HUES6 (cell line): ENCODE measurements at regions not wholly inside any gene's neighbourhood (a gene's known extent, or its start where the extent isn't known, plus 50 kb on each side); places are given as distances from the start of the nearest gene placed in this dataset.
"Not testable (repeated sequence)": the region's sequence is repeated elsewhere in the genome, so short reads cannot be mapped to it uniquely, and the experiment has no call there.

ENCODE experiments used
- H3K27ac ChIP-seq: 2 replicates; pipeline ENCODE4 v1.7.0; 2013; ENCODE audit warnings: low read depth, mild to moderate bottlenecking, low read length, inconsistent platforms
- H3K27me3 ChIP-seq: 2 replicates; pipeline ENCODE4 v1.6.1; 2013; ENCODE audit warnings: low read length; ENCODE audit not compliant: control insufficient read depth, insufficient read depth
- H3K36me3 ChIP-seq: 2 replicates; pipeline ENCODE4 v1.6.1; 2013; ENCODE audit warnings: low read length; ENCODE audit not compliant: control insufficient read depth, insufficient read depth
- H3K4me1 ChIP-seq: 2 replicates; pipeline ENCODE4 v1.6.1; 2013; ENCODE audit warnings: low read length; ENCODE audit not compliant: control insufficient read depth, insufficient read depth
- H3K4me3 ChIP-seq: 2 replicates; pipeline ENCODE4 v1.5.1; 2013; ENCODE audit warnings: low read depth, low read length
- H3K9ac ChIP-seq: one replicate; pipeline ENCODE4 v1.6.1; 2013; ENCODE audit warnings: mild to moderate bottlenecking, low read length
- H3K9me3 ChIP-seq: 2 replicates; pipeline ENCODE4 v1.6.1; 2013; ENCODE audit warnings: low read depth, low read length; ENCODE audit not compliant: control insufficient read depth, insufficient read depth

- H3K9me3 ChIP-seq, H3K9ac ChIP-seq, H3K27me3 ChIP-seq, H3K4me1 ChIP-seq, H3K4me3 ChIP-seq, H3K36me3 ChIP-seq, H3K27ac ChIP-seq: not testable (repeated sequence)
Observed at GRCh38 chr13:76659074-76659473, 227.1 kb downstream of the KCTD12 start.

- no peak overlapping the region for H3K4me3 ChIP-seq
- no peaks in the 10 kb centered on the region for H3K36me3 ChIP-seq
- no peak overlapping the region for H3K9ac ChIP-seq
- H3K4me1 ChIP-seq: no peaks in the 10 kb centered on the region
- no peak overlapping the region for H3K27ac ChIP-seq
- no peaks in the 10 kb centered on the region for H3K27me3 ChIP-seq
- no peaks in the 10 kb centered on the region for H3K9me3 ChIP-seq
Observed at GRCh38 chr13:76656500-76656899, 229.7 kb downstream of the KCTD12 start.

- Histone ChIP-seq H3K9ac (no peak overlapping the region), H3K4me1 (no peaks in the 10 kb centered on the region), H3K27me3 (no peaks in the 10 kb centered on the region), H3K27ac (no peak overlapping the region), H3K36me3 (no peaks in the 10 kb centered on the region), H3K9me3 (no peaks in the 10 kb centered on the region), H3K4me3 (no peak overlapping the region)
Observed at GRCh38 chr13:76656056-76656455, 230.1 kb downstream of the KCTD12 start.

- Histone ChIP-seq H3K9me3 (no peaks in the 10 kb centered on the region), H3K27ac (no peak overlapping the region), H3K4me1 (no peaks in the 10 kb centered on the region), H3K4me3 (no peak overlapping the region), H3K36me3 (no peaks in the 10 kb centered on the region), H3K27me3 (no peaks in the 10 kb centered on the region), H3K9ac (no peak overlapping the region)
Observed at GRCh38 chr13:76654263-76654662, 231.9 kb downstream of the KCTD12 start.

- Histone ChIP-seq H3K27me3 (no peaks in the 10 kb centered on the region), H3K36me3 (no peaks in the 10 kb centered on the region), H3K9me3 (no peaks in the 10 kb centered on the region), H3K4me3 (no peak overlapping the region), H3K9ac (no peak overlapping the region), H3K27ac (no peak overlapping the region), H3K4me1 (no peaks in the 10 kb centered on the region)
Observed at GRCh38 chr13:76651286-76651685, 234.9 kb downstream of the KCTD12 start.

- Histone ChIP-seq H3K27me3 (no peaks in the 10 kb centered on the region), H3K9ac (no peak overlapping the region), H3K36me3 (no peaks in the 10 kb centered on the region), H3K27ac (no peak overlapping the region), H3K9me3 (no peaks in the 10 kb centered on the region), H3K4me1 (no peaks in the 10 kb centered on the region), H3K4me3 (no peak overlapping the region)
Observed at GRCh38 chr13:76647550-76647949, 238.7 kb downstream of the KCTD12 start.

- Histone ChIP-seq H3K27me3 (no peaks in the 10 kb centered on the region), H3K27ac (no peak overlapping the region), H3K9me3 (no peaks in the 10 kb centered on the region), H3K4me3 (no peak overlapping the region), H3K36me3 (no peaks in the 10 kb centered on the region), H3K9ac (no peak overlapping the region), H3K4me1 (no peaks in the 10 kb centered on the region)
Observed at GRCh38 chr13:76646946-76647345, 239.3 kb downstream of the KCTD12 start.

- Histone ChIP-seq H3K27me3 (no peaks in the 10 kb centered on the region), H3K9me3 (no peaks in the 10 kb centered on the region), H3K4me3 (no peak overlapping the region), H3K4me1 (no peaks in the 10 kb centered on the region), H3K9ac (no peak overlapping the region), H3K36me3 (no peaks in the 10 kb centered on the region), H3K27ac (no peak overlapping the region)
Observed at GRCh38 chr13:76645632-76646031, 240.6 kb downstream of the KCTD12 start.

- no peak overlapping the region for H3K9ac ChIP-seq
Observed at GRCh38 chr13:76644906-76645305, 241.3 kb downstream of the KCTD12 start.

GRCh38 chr13:76643596-76643995 is 242.6 kb downstream of the KCTD12 start:
- Histone ChIP-seq H3K36me3 (no peaks in the 10 kb centered on the region), H3K4me3 (no peak overlapping the region), H3K27ac (no peak overlapping the region), H3K9me3 (no peaks in the 10 kb centered on the region), H3K27me3 (no peaks in the 10 kb centered on the region), H3K9ac (no peak overlapping the region), H3K4me1 (no peaks in the 10 kb centered on the region)

More at GRCh38 chr13:76644906-76645305, 241.3 kb downstream of the KCTD12 start:
- no peaks in the 10 kb centered on the region for H3K4me1 ChIP-seq
- no peak overlapping the region for H3K4me3 ChIP-seq
- no peaks in the 10 kb centered on the region for H3K27me3 ChIP-seq
- H3K36me3 ChIP-seq: no peaks in the 10 kb centered on the region
- no peaks in the 10 kb centered on the region for H3K9me3 ChIP-seq
- H3K27ac ChIP-seq: no peak overlapping the region

GRCh38 chr13:76641056-76641455 is 245.1 kb downstream of the KCTD12 start:
- no peak overlapping the region for H3K4me3 ChIP-seq
- H3K36me3 ChIP-seq: no peaks in the 10 kb centered on the region
- no peaks in the 10 kb centered on the region for H3K4me1 ChIP-seq
- H3K9me3 ChIP-seq: no peaks in the 10 kb centered on the region
- H3K27ac ChIP-seq: no peak overlapping the region
- no peak overlapping the region for H3K9ac ChIP-seq
- no peaks in the 10 kb centered on the region for H3K27me3 ChIP-seq

- Histone ChIP-seq H3K4me1 (no peaks in the 10 kb centered on the region), H3K9me3 (no peaks in the 10 kb centered on the region), H3K4me3 (no peak overlapping the region), H3K27ac (no peak overlapping the region), H3K27me3 (no peaks in the 10 kb centered on the region), H3K9ac (no peak overlapping the region), H3K36me3 (no peaks in the 10 kb centered on the region)
Observed at GRCh38 chr13:76638882-76639281, 247.3 kb downstream of the KCTD12 start.
